ENCODE measurements at regions not wholly inside any gene's neighbourhood (a gene's known extent, or its start where the extent isn't known, plus 50 kb on each side); places are given as distances from the start of the nearest gene placed in this dataset.

DNA sequence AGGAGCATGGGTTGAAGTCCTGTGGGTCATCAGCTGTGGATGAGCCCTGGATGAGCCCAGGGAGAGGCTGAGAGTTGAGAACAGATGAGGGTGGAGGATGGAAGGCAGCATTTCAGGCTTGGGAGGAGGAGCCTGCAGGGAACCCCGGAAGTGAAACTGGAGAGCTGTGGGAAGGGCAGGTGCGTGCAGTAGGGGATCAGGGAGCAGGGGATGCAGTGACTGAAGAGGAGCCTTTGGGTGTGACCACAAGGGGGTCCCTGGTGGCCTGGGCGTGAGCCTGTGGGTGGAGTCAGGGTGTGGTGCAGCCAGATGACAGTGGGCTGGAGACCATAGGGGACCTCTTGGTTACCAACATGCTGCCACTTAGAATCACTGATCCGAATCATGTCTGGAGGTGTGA, 115.5 kb downstream of the PAPOLA start:
- DNase-seq (ENCODE audit: low read depth in 3 of 3, low spot score in 2 of 3): no peak

DNA sequence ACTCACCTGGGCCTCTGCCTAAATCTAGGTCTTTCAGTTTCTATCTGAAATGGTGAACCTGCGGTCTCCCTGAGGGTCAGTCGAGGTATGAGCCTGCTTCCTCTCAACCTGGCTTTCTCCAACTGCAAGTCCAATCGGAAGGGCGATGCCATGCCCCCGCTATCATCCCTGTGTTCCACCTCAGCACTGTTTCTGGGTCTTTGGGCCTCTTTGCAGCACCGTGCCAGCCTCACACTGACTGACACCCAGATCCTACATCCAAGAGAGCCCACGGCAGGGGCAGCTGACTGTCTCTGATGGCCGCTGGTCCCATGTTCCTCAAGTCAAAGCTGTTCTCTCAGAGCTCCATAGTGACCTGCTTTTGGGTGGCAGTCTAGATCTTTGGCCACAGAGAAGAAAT, 120.7 kb downstream of the PAPOLA start:
- no peak for DNase-seq (ENCODE audit: low read depth in 3 of 3, low spot score in 2 of 3)

DNA sequence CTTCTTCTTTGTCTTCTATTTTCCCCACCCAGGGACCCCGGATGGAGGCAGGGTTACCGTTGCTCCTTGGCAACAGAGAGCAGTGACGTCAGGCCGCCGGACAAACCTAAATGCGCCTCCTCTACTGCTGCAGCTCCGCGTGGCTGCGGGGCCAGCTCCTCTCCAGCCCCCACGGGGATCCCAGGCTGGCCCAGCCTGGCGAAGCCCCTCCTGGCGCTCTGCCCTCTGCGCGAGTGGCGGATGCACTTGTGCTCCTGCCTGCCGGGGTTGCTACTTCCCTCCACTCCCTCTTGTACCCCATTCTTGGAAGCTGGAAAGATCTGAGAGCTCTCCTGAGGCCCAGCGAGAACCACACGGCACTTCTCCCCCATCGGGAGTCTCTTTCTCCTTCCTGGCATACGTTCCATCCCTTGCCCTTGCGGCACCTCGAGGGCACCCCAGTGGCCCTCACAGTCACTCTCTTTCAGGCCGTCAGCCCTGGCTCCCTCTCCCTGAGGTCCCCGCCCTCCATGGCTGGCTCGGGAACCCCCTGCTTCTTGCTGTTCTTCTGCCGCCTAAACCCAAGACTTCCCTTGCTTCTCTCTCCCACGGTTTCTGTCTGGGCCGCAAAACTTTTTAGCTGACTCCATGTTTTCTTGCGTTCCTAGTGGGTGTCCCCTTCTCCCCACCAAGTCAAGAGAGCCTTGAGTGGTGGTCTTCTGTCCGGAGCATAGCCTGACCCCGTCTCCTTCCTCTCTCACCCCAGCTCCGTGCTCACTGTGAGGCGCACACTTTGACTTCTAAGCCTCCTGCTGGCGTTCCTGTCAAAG, 121.7 kb downstream of the PAPOLA start:
- DNase-seq (ENCODE audit: low read depth in 3 of 3, low spot score in 2 of 3): no peak

DNA sequence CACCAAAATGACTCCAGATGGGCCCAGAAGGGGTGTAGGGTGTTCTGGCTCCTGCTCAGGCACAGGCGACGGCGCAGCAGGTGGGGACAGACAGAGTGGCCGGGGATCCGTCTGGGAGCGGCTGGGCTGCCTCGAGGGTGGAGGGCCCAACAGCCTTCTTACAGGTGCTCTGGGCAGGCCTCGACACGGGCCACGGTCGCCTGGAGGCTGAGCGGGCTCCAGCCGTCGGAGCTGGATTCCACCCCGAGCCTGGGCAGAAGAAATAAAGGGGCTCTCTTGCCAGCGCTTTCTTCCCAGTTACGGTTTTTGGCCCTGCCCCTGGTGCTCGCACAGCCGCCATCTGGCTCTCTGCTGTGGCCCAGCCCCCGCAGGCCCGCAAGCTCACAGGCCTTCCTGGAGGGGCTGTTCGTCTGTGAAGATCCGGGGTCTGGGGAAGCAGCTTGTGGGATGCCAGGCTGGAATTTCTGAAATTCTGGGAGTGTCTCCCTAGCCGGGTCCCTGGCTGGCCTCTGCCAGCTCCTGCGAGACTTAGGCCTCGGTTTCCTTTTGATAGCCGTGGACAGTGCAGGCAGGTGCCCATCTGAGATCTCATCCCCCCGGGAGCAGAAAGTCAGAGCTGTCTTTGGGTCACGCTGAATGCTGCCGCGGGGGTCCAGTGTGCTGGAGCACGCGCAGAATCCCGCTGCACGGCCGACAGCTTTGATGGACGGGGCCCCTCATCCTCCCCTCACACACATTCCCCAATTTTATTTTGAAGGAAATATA, 122.7 kb downstream of the PAPOLA start:
- DNase-seq (ENCODE audit: low read depth in 3 of 3, low spot score in 2 of 3): no peak

DNA sequence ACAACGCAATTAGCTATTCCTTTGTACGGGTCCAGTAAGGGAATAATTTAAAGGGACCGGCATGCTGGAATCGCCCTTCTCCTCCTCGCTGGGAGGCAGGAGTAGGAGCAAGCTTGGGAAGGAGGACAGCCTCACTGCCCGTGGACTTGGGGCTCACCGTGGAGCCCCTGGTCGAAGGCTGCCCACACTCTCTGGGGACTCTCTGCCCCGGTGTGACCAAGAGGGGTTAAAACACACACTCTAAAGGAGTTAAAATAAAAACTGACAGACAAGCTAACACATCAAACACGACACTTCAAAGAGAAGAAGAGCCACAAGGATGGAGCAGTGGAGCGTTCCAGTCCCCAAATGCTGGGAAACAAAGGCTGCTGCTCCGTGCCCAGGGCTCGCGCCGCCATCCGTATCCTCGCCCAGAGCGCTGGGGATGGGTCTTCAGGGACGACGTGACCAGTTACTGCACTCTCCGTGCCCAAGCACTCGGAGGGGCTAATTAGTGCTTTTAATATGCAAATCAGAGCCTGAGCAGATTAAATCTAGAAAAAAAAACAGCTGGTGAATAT, 123.3 kb downstream of the PAPOLA start:
- DNase-seq (ENCODE audit: low read depth in 3 of 3, low spot score in 2 of 3): no peak

DNA sequence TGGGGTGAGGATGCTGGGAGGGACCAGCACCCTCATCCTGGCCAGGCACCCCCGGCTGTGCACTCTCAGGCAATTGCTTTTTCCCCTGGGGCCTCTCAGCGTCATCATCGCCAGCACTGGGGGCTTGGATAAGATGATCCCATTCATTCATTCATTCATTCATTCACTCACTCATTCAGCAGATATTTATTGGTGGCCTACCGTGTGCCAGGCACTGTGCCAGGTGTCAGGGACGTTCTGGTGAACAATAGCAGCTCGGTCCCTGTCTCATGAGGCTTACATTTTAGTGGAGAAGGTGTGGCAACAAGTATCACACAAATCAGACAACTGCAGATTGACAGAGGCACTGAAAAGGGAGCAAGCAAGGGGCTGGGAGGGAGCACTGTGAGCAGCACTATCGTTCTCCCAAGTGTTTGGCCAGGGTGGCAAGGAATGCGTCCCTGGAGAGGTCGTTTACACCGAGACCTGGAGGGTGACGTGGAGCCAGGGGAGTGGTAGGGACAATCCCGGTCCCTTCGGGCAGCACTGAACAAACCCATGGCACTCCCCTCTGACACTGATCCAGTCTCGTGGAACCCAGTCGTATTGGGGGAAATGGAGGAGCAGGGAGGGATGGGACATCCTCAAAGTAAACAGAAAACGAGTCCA, 124.1 kb downstream of the PAPOLA start:
- no peak for DNase-seq (ENCODE audit: low read depth in 3 of 3, low spot score in 2 of 3)

DNA sequence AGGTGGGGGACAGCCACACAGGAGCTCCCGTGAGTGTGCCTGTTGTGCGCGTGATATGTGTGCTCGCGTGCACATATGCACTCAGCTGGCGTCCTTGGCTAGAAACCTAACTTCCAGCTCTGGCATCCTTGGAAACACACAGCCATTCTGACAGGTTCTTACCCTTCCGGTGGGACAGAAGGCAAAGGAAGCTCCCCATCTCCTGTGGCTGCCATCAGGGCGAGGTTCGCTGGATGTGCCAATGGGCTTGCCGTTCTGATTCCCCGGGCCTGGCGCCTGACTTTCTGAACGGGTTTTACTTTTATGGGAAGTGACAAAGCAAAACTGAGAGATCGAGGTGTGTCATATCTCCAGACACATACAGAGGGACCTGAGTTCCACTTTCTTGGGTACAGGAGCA, 124.7 kb downstream of the PAPOLA start:
- DNase-seq (ENCODE audit: low read depth in 3 of 3, low spot score in 2 of 3): no peak

DNA sequence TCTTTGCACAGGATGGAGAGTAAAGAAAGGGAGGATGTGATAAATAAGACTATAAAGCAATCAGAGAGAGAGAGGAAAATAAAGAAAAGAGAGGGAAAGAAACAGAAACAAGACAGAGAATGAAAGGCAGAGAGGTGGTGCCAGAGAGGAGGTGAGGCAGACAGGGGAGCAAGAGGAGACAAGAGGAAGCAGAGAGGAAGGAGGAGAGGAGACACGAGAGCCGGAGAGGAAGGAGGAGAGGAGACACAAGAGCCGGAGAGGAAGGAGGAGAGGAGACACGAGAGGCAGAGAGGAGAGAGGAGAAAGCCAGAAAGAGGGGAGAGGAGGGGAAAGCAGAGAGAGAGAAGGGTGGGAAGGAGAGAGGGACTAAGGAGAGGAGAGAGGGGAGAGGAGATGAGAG, 125.2 kb downstream of the PAPOLA start:
- DNase-seq (ENCODE audit: low read depth in 3 of 3, low spot score in 2 of 3): no peak

DNA sequence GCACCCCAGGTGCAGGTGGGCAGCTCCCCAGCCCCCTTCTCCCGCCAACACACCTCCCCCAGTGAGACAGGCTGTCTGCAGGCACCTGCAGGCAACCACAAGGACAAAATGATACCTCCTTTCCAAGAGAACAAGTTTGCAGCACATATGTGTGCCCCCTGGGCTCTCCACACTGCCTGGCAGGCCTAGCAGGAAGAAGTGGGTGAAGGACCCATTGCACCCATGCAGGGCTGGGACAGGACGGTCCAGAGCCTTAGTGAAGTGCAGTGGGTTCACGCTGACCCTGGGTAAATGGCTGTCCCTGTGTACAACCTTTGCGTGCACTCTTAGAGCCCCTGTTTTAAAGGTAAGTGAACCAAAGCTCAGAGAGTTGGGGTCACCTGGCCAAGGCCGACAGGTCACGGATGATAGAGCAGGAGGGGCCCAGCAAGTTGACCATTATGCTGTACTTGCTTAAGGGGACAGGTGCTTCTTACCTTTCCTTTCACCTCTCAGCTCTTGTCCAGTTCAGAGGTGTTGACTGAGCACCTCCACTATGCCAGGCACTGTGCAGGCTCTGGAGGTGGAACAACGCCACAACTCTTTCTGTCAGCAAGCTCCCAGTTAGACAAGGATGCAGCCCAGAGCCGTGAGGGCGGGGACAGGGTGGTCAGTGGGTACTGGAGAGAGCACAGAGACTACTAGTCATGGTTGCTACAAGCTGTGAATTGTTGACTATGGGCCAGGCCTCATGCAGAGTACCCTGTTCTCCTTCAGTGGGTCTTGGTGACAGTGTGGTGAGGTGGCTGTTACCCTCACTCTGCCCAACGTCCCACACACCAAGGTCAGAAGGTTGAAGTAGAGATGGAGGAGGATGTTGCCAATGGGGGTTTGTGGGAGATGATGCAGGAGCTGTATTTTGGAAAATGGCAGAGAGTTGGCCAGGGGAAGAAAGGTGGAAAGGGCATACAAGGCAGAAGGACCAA, 125.9 kb downstream of the PAPOLA start:
- no peak for DNase-seq (ENCODE audit: low read depth in 3 of 3, low spot score in 2 of 3)

DNA sequence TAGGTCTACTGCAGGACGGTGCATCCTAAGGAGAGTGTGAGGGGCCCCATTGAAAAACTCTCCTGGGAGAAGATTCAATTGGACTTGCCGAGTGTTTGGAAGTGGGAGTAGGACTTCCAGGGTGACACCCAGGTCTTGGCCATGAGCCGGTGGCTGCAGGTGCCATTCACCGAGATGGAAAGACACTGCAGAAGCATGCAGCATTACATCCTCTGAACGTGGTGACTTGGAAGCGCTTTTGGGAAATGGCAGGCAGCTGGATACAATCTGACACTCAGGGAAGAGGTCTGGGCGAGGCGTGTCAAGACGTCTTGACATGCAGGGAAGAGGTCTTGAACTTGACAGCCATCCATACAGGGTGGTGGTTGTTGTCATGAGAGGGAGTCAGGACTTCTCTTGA, 126.9 kb downstream of the PAPOLA start:
- DNase-seq (ENCODE audit: low read depth in 3 of 3, low spot score in 2 of 3): no peak

DNA sequence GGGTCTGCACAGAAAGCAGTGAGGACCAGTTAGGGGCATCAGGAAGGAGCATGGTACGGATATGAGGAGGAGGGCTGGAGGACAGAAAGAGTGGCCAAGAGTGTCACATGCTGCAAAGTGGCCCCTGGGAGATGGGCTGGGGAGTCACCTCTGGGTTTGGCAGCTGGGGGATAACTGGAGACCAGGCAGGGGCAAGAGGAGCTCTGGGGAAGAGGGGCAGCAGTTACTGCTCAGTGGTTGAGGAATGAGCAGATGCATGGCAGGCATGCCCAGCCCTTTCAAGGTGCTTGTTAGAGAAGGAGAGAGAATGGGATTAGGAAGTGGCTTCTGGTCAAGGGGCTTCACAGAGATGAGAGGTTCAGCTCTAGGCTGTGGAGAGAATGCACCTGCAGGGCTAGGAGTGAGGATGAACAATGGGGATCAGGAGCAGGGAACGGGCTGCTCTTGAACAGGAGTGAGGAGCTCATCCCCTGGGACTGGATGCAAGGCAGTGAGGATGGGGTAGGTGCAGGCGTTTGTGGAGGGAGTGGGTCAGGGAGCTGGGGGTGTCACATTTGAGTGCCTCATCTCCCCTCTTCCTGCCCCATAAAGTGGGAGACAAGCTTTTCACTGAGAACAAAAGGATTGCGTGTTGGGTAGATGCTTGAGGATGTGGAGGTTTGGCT, 127.5 kb downstream of the PAPOLA start:
- no peak for DNase-seq (ENCODE audit: low read depth in 3 of 3, low spot score in 2 of 3)

DNA sequence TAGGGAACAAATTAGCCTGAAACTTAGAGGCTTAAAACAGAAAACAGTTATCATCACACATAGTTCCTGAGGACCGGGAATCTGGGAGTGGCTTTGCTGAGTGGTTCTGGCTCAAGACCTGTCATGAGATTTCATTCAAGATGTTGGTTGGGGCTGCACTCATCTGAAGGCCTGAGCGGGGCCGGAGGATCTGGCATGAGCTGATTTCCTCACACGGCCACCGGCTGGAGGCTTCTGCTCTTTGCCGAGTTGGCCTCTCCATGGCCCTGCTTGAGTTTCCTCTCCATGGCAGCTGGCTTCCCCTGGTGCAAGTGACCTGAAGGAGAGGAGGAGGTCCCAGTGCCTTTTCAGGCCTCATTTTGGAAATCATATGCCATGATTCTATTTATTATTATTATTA, 128.1 kb downstream of the PAPOLA start:
- no peak for DNase-seq (ENCODE audit: low read depth in 3 of 3, low spot score in 2 of 3)

DNA sequence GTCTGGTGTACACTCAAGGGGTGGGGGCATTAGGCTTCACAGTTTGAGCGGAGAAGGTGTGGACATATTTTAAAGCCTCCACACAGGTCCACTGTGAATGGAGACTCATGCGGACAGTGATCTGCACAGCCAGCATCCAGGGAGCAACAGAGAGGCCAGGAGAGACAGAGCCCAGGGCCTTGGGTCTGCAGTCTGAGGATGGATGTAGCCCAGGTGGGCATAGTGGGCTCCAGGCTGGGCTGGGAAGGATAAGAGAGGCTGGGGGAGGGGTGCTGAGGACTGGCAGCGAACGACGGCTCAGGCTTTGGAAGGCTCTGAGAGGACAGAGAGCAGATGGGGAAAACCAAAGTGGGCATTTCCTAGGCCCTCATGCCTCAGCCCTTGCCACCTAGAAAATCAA, 128.8 kb downstream of the PAPOLA start:
- DNase-seq (ENCODE audit: low read depth in 3 of 3, low spot score in 2 of 3): no peak

DNA sequence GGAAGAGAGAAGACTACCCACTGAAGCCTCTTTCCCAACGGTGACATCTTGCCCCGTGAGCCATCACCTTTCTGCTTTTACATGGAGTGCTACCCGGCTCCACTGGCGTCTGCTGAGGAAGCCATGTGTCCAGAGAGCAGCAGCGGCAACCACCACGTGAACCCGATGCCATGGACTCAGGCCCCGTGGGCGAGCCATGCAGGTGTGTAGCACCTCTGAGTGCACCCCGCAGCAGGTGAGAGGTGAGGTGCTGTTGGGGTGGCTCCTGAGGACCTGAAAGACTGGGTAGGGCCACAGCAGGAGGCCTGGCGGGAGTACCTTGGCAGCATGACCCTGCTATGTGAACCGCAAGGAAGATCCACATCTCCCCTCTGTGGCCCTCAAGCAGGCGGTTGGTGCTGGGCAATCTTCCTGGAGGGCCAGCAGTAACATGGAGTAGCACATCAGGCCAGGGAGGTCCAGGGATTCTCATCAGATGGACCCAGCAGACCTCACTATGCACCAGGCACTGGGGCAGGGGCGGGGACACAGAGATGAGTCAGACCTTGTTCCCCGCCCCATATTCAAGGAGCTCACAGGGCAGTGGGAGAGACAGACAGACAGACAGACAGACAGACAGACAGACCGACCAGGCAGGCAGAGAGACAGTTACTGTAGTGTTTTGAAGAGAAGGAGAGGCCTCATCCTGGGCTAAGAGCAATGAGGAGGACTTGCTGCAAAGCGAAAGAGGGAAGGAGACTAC, 129.6 kb downstream of the PAPOLA start:
- DNase-seq (ENCODE audit: low read depth in 3 of 3, low spot score in 2 of 3): no peak

DNA sequence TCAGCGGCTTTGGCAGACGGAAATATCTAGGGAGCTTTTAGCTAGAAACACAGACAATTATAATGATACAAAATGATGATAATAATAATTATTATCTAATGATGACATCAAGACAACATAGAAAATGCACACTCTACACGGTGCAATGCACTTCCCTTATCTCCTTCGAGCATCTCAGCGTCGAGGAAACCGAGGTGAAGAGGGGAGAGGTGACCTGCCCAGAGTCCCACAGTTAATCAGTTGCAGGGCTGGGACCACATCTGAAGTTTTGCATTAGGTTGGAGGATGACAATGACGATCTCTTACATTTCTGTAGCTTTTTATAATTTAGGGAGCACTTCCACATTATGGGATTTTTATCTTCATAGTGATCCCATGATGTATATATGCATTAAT, 130.2 kb downstream of the PAPOLA start:
- DNase-seq (ENCODE audit: low read depth in 3 of 3, low spot score in 2 of 3): no peak

DNA sequence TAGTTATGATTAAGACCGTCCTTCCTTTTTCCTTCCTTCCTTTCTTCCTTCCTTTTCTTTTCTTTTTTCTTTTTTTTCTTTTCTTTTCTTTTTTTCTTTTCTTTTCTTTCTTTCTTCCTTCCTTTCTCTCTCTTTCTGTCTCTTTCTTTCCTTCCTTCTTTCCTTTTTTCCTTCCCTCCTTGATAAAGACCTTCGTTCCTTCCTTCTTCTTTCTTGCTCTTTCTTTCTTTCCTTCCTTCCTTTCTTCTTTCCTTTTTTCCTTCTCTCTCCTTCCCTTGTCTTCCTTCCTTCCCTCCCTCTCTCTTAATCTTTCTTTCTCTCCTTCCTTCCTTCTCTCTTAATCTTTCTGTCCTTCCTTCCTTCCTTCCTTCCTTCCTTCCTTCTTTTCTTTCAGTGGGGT, 130.9 kb downstream of the PAPOLA start:
- no peak for DNase-seq (ENCODE audit: low read depth in 3 of 3, low spot score in 2 of 3)

DNA sequence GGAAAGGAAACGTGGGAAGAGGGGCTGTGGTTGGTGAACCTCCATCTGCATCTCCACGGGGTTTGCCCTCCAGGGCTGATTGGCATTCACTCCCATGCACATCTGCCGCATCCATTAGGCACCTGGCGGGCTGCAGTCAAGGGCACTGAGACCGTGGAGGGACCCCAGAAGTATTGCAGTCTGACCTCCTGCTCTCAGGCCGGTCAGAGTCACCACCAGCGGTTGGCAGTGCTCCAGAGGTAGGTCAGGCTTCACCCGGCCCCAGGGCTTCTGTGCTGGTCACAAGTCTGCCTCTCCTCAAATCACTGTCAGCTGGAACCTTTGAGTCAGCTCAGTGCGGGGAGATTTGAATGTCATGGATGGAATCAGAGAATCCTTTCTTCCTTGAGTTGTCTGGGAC, 132.3 kb downstream of the PAPOLA start:
- no peak for DNase-seq (ENCODE audit: low read depth in 3 of 3, low spot score in 2 of 3)

DNA sequence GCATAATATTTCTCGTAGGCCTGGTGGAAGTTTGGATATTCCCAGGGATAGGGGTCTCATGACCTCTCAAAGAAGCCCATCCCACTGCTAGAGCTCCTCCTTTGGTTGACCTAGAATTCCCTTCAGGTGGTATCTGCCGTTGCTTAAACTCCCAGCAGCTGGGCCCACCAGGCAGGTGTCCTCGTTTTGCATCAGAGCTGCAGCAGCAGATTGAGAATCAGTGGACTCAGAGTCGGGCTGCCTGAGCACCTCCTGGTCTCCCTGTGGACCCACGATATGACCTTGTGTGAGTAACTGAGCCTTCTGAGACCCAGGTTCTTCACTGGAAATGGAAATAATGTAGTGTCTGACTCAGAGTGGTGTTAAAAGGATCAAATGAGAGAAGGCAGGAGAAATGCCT, 132.7 kb downstream of the PAPOLA start:
- DNase-seq (ENCODE audit: low read depth in 3 of 3, low spot score in 2 of 3): no peak

DNA sequence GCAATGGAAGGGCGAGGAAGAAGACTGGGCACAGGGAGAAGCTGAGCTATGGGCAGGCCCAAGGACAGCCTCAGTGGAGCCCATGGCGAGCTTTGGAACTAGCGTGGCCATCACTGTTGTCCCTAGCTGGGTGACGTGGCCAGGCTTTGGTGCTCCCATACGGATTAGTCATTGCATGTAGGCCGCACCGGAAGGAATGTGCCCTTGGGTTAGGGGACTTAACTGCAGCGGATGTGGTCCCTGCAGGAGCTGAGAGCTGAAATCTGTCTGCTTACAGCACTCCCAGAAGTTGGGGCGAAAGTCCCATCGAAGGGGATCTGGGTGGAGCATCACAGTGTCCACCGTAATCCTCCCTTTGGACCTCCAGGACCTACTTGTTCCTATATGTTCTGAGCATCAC, 133.7 kb downstream of the PAPOLA start:
- no peak for DNase-seq (ENCODE audit: low read depth in 3 of 3, low spot score in 2 of 3)
